Fibroblast of peridontal ligament (primary cell): ENCODE measurements at regions not wholly inside any gene's neighbourhood (a gene's known extent, or its start where the extent isn't known, plus 50 kb on each side); places are given as distances from the start of the nearest gene placed in this dataset.
"Not testable (repeated sequence)": the region's sequence is repeated elsewhere in the genome, so short reads cannot be mapped to it uniquely, and the experiment has no call there.

Source experiments
- DNase-seq: peaks from one replicate; pipeline ENCODE4 v3.0.0-alpha.2; 2010; ENCODE audit errors: extremely low read depth

DNA sequence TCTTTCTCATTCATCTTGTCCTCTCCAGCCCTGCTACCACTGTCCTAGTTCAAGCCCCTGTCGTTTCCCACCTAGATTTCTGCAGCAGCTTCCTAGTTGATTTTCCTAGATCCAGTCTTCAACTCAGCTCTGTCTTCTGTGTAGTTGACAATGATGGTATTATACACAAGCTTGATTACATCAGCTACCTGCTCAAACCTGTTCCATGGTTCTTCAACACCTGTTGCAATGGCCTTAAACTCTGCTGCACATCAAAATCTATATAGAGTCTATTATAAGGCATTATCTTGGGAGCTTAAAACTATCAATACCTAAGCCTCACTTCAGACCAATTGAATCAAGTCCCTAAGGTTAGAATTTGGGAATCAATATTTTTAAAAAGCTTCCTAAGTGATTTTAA is 71.7 kb upstream of the PELI2 start:
- no peak for DNase-seq

DNA sequence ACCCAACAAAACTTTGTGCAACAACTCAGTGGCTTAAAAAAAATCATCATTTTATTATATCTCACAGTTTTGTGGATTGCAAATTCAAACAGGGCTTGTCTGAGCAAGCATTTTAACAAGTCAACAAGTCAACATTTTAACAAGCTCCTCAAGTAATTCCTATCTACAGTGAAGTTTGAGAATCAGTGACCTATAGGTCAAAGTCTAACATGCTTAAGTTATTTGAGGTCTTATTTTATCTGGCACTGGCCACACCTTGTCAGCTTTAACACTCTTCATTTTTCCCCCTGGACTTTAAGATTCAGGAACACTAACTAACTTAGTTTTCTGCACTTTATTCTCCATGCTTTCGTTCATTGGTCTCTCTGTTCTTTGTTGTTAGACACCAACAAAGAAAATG is 71.2 kb upstream of the PELI2 start:
- DNase-seq: no peak

GRCh38 chr14:56049536-56049935 is 68.7 kb upstream of the PELI2 start:
- no peak for DNase-seq

DNA sequence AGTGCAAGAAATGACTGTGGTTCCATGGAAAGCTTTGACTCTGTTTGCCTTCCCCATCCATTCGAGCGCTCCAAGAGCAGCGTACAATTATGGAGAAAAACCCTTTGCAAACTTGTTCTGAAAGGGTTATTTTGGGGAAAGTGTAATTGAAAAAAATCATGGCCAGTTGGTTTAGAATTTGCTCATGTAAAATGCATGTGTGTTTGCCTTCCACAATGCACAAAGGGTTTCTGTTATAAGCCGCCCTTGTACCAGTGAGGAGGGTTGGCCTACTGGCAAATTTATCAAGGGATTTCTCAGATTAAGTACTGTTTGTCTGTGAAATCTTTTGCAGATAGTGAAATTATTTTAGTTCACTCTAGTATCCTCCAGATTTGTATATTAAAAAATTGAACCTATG is 62.7 kb upstream of the PELI2 start:
- no peak for DNase-seq

GRCh38 chr14:56056031-56056430 is 62.2 kb upstream of the PELI2 start:
- no peak for DNase-seq

- DNase-seq: no peak
These were observed 61.0 kb upstream of the PELI2 start for GRCh38 chr14:56057071-56057741.

DNA sequence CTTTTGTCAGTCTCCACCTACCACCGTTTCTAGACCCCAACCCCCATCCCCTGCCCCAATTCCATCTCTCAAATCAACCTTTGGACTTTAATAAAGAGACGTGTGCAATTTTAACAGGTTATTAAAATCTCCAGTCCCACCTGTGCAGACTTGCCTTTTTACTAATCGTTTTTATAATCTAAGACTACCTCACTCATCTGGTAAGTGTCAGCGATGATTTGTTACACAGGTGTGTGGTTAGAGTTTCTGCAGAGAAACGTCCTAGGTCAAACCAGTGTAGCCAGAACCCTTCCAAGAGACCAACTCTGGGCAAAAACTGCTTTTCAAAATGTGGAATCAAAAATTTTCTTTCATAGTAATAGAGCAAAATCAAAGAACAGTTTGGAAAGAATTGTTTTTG is 60.4 kb upstream of the PELI2 start:
- no peak for DNase-seq

- DNase-seq: no peak
These were observed 59.2 kb upstream of the PELI2 start for GRCh38 chr14:56059054-56059453.

GRCh38 chr14:56061051-56061450 is 57.2 kb upstream of the PELI2 start:
- no peak for DNase-seq

GRCh38 chr14:56063131-56063530 is 55.1 kb upstream of the PELI2 start:
- DNase-seq: no peak

GRCh38 chr14:56064513-56064912 is 53.7 kb upstream of the PELI2 start:
- no peak for DNase-seq

DNA sequence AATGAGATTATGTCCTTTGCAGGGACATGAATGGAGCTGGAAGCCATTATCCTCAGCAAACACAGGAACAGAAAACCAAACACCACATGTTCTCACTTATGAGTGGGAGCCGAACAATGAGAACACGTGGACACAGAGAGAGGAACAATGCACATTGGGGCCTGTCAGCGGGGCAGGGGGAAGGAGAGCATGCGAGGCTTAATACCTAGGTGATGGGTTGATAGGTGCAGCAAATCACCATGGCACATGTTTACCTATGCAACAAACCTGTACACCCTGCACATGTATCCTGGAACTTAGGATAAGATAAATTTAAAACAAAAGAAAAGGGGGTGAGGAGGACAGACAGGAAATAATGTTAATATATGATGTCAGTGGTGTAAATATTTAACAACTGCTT is 53.0 kb upstream of the PELI2 start:
- DNase-seq: not testable (repeated sequence)

- no peak for DNase-seq
These were observed 52.5 kb upstream of the PELI2 start for GRCh38 chr14:56065621-56066290.
